HG02884 (cell line): ENCODE measurements at regions not wholly inside any gene's neighbourhood (a gene's known extent, or its start where the extent isn't known, plus 50 kb on each side); places are given as distances from the start of the nearest gene placed in this dataset.
"Not testable (repeated sequence)": the region's sequence is repeated elsewhere in the genome, so short reads cannot be mapped to it uniquely, and the experiment has no call there.

ENCODE experiments used
- ATAC-seq: cut with Tn5 transposase; IDR thresholded peaks from one replicate; pipeline ENCODE4 v1.9.1; 2021; ENCODE audit warnings: mild to moderate bottlenecking, moderate library complexity; ENCODE audit not compliant: unreplicated experiment

- no peak for ATAC-seq
These were observed 210.2 kb downstream of the ARPP21 start for GRCh38 chr3:35849496-35849895.

GRCh38 chr3:35849963-35850362 lies 210.6 kb downstream of the ARPP21 start:
- no peak for ATAC-seq

DNA sequence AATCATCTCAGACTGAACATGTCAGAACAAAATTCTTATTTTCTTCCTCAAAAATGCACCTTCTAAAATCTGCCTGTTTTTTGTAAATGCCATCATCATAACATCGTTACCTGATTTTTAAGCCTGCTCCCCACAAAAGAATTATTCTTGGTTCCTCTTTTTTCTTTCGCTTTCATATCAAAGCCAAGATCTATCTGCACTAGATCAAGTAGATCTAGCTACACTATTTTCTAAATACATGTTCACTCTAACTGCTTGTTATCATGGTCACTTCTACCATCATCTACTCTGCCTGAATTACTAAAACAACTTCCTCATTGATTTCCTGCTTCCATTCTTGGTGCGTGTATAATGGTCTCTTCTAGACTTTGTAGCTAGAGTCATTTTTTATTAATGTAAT lies 217.7 kb downstream of the ARPP21 start:
- ATAC-seq = peak; percentile 90

DNA sequence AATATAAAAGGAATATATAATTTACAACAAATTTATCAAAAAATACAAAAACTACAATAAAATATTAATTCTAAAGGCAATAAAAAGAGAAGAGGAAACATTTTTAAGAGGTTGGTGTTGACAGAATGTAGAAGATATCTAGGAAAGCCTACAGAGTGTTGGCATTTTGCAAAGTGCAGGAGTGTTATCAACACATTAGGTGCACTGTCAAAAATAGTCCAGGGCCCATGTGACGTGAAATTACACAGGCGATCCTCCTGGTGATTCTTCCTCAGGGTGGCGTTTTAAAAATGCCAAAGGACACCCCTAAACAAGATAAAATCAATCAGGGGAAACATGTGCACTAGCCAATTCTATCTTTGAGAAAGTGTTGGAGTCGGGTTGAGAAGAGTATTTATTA lies 222.7 kb downstream of the ARPP21 start:
- no peak for ATAC-seq

GRCh38 chr3:35864871-35865270 lies 225.5 kb downstream of the ARPP21 start:
- no peak for ATAC-seq

DNA sequence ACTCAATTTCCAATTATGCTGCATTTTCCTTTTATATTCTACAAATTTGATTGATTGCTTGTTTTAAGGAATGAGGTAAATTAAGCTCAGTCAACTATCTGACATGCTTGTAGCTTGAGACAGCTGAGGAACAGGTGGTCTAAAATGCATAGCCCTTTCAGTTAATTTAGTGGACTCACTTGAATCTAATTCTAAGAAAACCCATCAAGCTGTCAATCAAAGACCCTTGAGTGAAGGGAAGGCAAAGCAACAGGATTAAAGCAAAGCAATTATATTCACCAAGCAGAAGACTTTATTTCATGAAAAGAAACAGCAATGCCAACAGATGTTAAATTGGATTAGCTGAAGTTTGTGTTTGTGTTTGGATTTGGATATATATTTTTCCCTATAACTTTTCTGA lies 228.5 kb downstream of the ARPP21 start:
- no peak for ATAC-seq

DNA sequence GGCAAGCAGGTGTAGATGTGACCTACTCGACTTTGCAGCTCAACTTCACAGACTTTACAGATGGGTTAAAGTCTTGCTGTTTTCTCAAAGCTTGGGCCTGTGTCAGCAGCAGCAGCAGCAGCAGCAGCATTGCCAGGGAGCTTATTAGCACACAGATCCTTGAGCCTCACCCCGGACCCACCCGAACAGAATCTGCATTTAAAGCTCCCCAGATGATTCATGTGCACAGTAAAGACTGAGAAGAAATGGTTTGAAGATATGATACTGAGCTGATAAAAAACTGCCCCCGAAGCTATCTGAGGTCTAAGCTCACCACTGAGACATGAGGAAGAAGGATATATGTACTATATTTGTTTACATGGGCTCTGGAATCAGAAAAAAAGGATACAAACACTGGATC lies 231.7 kb downstream of the ARPP21 start:
- no peak for ATAC-seq

GRCh38 chr3:35883929-35884328 lies 244.6 kb downstream of the ARPP21 start:
- ATAC-seq = no peak

GRCh38 chr3:35894735-35895134 lies 255.4 kb downstream of the ARPP21 start:
- no peak for ATAC-seq

GRCh38 chr3:35899245-35899644 lies 259.9 kb downstream of the ARPP21 start:
- no peak for ATAC-seq

DNA sequence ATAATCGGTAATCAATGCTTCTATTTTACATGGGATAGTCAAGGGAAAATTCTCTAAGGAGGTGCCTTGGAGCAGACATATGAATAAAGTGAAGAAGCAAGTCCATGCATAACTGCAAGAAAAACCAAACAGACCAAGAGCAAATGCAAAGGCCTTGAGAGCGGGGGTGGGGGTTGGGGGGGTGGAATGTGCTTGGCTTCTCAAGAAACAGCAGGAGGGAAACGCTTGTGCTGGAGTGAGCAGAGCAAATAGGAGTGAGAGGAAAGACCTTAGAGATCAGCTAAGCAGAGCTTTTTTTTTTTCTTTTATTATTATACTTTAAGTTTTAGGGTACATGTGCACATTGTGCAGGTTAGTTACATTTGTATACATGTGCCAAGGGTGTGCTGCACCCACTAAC lies 260.8 kb downstream of the ARPP21 start:
- ATAC-seq = no peak

DNA sequence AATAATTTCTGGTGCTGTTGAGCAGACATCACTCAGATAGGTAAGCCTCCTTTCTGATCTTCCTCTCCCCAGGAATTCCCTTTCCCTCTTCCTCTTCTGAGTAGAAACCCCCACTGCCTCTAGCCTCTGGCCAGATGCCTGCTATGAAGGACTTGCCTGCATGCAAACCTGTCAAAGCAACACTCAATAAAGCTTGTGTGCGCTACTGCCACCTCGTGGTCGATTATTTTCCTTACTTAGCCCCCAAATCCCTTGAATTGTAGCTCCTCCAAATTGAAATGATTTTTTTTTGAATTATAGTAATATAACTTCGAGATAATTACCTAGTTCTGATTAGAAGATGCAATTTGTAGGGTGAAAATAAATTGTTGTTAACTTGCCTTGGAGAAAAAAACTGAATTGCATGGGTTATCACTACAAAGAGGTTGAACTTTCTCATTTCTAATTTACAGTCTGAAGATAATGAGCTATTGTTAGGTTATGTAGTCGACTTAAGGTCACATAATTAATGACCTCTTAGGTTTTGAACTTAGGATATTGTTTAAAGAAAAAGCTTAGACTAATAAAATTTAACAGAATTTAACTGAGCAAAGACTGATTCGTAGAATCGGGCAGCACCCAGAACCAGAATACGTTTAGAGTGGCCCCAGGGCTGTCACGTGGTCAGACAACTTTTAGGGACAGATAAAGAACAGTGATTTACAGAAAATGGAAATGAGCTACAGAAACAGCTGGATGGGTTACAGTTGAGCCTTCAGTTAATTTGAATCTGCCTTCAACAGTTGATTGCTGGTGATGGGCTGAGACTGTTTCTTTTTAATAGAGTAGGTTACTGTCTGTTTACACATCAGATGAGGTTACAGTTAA lies 269.3 kb downstream of the ARPP21 start:
- ATAC-seq = peak; percentile 95

GRCh38 chr3:35919160-35919559 lies 279.8 kb downstream of the ARPP21 start:
- ATAC-seq = no peak

DNA sequence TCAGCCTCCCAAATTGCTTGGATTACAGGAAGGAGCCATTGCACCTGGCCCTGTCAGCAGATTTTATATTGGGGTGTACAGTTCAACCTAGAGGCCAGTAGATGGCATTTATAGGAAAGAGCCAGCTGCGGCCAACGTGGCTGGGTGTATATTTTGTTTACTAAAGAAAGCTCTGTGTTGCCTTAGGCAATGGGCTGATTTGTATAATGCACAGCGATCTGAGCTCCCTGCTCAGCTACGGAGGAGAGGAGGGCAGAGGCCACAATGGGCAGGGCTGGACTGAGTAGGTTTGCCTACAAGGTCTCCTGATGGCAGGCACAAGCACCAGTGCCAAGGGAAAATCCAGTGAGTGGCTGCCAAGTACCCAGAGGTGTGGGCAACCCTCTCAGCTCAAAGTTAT lies 282.4 kb downstream of the ARPP21 start:
- no peak for ATAC-seq

- ATAC-seq = not testable (repeated sequence)
These were observed 284.7 kb downstream of the ARPP21 start for GRCh38 chr3:35924070-35924469.

GRCh38 chr3:35927441-35927840 lies 288.1 kb downstream of the ARPP21 start:
- no peak for ATAC-seq

DNA sequence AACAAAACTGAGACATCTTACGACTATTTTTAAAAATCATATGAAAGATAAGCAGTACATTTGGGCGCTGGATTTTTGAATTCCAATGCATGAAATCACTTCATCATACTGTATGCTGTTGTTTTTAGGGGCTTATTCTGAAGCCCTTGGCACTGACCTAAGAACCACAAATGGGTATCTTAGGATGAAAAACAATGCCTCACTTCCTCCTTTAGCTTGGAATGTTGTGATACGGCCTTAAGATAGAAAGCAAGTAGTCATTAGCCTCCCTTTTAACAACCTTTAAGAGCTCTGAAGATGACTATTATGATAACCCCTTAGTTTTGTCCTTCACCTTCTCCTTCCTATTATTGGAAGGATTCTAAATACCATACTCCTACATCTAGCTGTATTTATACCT lies 289.8 kb downstream of the ARPP21 start:
- ATAC-seq = no peak

DNA sequence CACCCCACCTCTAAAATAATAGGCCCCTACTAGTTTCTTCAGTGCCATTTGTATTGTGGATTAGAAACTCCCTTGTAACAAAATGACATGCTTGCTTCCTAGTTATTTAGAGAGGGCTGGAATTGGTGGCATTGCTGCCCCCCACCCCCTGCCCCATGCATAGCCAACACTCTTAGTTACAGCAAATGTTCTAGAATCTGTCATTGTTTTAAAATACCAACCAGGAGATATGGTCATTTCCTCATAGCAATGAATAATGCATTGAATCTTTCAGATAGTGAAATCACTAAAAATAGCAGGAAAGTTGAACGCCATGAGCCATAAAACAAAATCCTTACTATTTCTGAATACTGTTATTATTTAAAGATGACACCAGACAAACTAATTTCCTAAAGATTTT lies 292.5 kb downstream of the ARPP21 start:
- no peak for ATAC-seq

GRCh38 chr3:35932995-35933394 lies 293.7 kb downstream of the ARPP21 start:
- no peak for ATAC-seq

DNA sequence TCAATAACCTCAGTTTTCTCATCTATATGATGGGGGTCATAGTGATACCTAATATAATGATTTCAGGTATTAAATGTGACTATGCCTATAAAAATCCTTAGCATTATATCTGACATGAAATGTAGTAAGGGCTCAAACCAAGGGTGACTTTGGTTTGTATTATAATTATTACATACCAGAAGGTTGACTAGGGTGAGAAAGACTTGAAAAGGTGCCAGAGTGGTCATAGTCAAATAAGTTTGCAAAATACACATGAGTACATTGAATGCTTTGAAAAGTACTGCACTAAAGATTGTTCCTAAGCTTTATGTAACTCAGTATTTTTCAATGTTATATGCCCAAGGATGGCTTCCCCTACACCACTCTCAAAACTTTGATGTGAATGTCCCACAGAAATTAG lies 297.2 kb downstream of the ARPP21 start:
- no peak for ATAC-seq

- ATAC-seq = no peak
These were observed 305.8 kb downstream of the ARPP21 start for GRCh38 chr3:35944926-35945710.
